ENCODE measurements at regions not wholly inside any gene's neighbourhood (a gene's known extent, or its start where the extent isn't known, plus 50 kb on each side); places are given as distances from the start of the nearest gene placed in this dataset.

GRCh38 chr21:30033441-30033840 lies 93.6 kb upstream of the GRIK1 start:
- TF ChIP-seq CTCF (conservative IDR thresholded peaks at IDR 0.05; ENCODE audit: low read depth, low read length) (no peak), EZH2 (IDR thresholded peaks at IDR 0.05; ENCODE audit: low read length, unreplicated experiment) (no peak), EZH2phosphoT487 (IDR thresholded peaks at IDR 0.05; ENCODE audit: borderline replicate concordance, low read length) (no peak)

Measured in PC-3 (cell line).